WERI-Rb-1 (cell line): ENCODE measurements at regions not wholly inside any gene's neighbourhood (a gene's known extent, or its start where the extent isn't known, plus 50 kb on each side); places are given as distances from the start of the nearest gene placed in this dataset.

Experiments
- DNase-seq: peaks from one replicate; pipeline ENCODE4 v3.0.0-alpha.2; 2020
- H3K27ac ChIP-seq: fragments of 250-450 bp; sonication (Bioruptor Pico); 2 replicates; pipeline ENCODE4 v1.5.1; 2020; ENCODE audit warnings: mild to moderate bottlenecking, moderate library complexity
- H3K27me3 ChIP-seq: fragments of 250-450 bp; sonication (Bioruptor Pico); 2 replicates; pipeline ENCODE4 v1.5.1; 2021; ENCODE audit warnings: mild to moderate bottlenecking, low read depth, moderate library complexity; ENCODE audit not compliant: insufficient read depth, severe bottlenecking
- H3K36me3 ChIP-seq: fragments of 250-450 bp; sonication (Bioruptor Pico); 2 replicates; pipeline ENCODE4 v1.5.1; 2020; ENCODE audit warnings: mild to moderate bottlenecking, moderate library complexity
- H3K4me3 ChIP-seq: 2 replicates; pipeline ENCODE4 v1.5.1; 2011; ENCODE audit warnings: low read depth, mild to moderate bottlenecking, control low read depth, low read length
- H3K9me3 ChIP-seq: fragments of 250-450 bp; sonication (Bioruptor Pico); 2 replicates; pipeline ENCODE4 v1.5.1; 2021; ENCODE audit warnings: mild to moderate bottlenecking, moderate library complexity; ENCODE audit not compliant: severe bottlenecking
- TF ChIP-seq, protein P1 (sequence below): IDR thresholded peaks from 2 replicates; pipeline ENCODE4 v1.5.1; 2011; ENCODE audit warnings: low read depth, mild to moderate bottlenecking, control low read depth, inconsistent platforms, low read length

DNA sequence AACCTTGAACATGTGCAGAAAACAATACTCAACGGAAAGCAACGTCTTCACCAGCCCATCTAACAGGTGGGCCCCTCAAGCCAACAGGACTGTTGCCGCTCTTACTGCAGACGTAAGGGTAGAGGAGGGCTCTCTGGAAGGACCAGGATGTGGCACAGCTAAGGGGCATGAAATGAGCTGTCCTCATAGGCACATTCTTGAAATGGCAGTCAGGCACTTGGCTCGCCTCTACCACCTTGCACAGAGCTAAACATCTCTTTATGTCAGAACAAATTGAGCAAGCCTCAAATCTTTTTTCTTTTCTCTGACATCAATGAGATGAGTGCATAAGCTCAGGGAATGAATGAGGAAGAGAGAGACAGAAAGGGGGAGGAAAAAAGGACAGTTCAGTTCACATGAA, 86.4 kb upstream of the ESRRG start:
- no peak overlapping the region for H3K4me3 ChIP-seq
- TF ChIP-seq, protein P1, sequence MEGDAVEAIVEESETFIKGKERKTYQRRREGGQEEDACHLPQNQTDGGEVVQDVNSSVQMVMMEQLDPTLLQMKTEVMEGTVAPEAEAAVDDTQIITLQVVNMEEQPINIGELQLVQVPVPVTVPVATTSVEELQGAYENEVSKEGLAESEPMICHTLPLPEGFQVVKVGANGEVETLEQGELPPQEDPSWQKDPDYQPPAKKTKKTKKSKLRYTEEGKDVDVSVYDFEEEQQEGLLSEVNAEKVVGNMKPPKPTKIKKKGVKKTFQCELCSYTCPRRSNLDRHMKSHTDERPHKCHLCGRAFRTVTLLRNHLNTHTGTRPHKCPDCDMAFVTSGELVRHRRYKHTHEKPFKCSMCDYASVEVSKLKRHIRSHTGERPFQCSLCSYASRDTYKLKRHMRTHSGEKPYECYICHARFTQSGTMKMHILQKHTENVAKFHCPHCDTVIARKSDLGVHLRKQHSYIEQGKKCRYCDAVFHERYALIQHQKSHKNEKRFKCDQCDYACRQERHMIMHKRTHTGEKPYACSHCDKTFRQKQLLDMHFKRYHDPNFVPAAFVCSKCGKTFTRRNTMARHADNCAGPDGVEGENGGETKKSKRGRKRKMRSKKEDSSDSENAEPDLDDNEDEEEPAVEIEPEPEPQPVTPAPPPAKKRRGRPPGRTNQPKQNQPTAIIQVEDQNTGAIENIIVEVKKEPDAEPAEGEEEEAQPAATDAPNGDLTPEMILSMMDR = no peak
- no peaks in the 10 kb centered on the region for H3K36me3 ChIP-seq
- no peak for DNase-seq
- no peak overlapping the region for H3K27ac ChIP-seq
- H3K27me3 ChIP-seq = no peaks in the 10 kb centered on the region
- no peaks in the 10 kb centered on the region for H3K9me3 ChIP-seq

DNA sequence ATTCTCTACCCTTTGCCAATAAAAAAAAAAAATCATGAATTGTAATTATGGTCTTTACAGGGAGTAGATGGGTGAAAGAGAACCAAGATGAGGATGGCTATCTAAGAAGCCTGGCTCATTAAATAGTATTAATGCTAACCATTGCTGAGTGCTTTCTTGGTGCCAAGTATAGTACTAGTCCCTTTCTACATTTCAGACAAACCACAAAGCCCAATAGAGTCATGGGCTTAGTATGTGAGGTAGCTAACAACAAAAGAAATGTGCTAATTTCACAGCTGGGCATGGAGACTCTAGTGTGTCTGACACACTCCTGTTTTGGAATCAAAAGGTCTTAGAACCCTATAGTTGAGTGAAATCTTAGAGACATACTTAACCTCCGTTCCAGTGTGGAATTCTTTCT, 84.5 kb upstream of the ESRRG start:
- Histone ChIP-seq H3K36me3 (no peaks in the 10 kb centered on the region), H3K27ac (no peak overlapping the region), H3K4me3 (no peak overlapping the region), H3K9me3 (no peaks in the 10 kb centered on the region), H3K27me3 (no peaks in the 10 kb centered on the region)
- TF ChIP-seq, protein P1 = no peak
- DNase-seq = no peak

DNA sequence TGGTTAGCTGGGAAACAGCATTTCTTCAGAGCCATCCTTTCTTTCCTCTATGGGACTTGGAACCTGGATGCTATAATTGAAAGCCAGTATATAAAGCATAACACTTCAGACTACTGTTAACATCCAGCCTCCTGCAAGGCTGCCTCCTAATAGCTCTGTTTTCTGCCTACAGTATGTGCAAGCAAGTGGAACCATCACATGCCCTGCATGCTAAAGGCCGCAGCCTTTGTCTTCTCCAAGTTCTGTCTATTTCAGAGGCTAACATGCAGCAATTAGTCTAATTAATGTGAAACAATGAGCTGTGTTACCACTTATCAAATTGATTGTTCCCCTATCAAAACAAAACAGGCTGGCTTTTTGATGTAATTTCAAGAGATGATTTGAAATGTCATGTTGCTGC, 82.7 kb upstream of the ESRRG start:
- no peak overlapping the region for H3K27ac ChIP-seq
- no peak for DNase-seq
- TF ChIP-seq, protein P1 = no peak

DNA sequence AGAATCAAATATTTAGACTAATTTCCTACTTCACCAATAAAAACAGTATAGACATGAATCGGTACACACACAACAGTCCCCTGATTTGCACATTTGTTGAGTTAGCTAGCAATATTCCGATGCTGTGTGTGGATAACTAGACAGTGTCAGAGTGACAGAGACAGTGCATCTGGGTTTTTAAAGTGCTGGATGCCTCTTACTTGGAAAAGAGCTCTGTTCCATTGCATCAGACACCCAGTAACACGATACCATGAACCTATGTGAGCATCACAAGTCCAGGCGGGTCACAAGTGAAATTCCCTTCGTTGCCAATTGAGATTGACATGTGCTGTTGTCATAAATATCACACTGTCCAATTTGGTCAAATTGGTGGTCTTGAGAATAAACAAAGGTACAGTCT, 82.0 kb upstream of the ESRRG start:
- Histone ChIP-seq H3K4me3 (no peak overlapping the region), H3K27ac (no peak overlapping the region), H3K36me3 (no peaks in the 10 kb centered on the region), H3K9me3 (no peaks in the 10 kb centered on the region), H3K27me3 (no peaks in the 10 kb centered on the region)
- no peak for DNase-seq
- TF ChIP-seq, protein P1 = no peak

More for the DNA sequence above, 82.7 kb upstream of the ESRRG start:
- H3K9me3 ChIP-seq = no peaks in the 10 kb centered on the region
- H3K36me3 ChIP-seq = no peaks in the 10 kb centered on the region
- H3K27me3 ChIP-seq = no peaks in the 10 kb centered on the region
- H3K4me3 ChIP-seq = no peak overlapping the region

DNA sequence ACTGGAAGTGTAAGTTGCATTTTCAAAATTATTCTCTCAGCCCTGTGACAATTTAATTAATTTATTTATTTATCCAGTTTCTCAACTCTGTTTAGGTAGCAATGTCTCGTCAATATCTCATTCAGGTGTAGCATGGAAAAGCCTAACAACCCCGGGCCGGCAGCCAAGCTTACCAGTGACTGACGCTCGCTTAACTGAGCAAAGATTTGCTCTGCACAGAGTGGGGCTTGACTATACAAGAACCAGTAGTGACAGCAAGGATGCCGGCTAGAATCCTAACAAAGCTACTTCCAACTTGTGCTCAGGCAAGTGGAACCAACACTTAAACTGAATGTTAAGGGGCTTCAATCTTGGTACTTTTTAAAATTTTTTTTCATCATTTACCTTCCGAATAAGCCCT, 80.9 kb upstream of the ESRRG start:
- H3K9me3 ChIP-seq = no peaks in the 10 kb centered on the region
- H3K27me3 ChIP-seq = no peaks in the 10 kb centered on the region
- H3K4me3 ChIP-seq = no peak overlapping the region
- H3K27ac ChIP-seq = no peak overlapping the region
- no peaks in the 10 kb centered on the region for H3K36me3 ChIP-seq
- peak; percentile 30 for DNase-seq
- TF ChIP-seq, protein P1 = no peak

DNA sequence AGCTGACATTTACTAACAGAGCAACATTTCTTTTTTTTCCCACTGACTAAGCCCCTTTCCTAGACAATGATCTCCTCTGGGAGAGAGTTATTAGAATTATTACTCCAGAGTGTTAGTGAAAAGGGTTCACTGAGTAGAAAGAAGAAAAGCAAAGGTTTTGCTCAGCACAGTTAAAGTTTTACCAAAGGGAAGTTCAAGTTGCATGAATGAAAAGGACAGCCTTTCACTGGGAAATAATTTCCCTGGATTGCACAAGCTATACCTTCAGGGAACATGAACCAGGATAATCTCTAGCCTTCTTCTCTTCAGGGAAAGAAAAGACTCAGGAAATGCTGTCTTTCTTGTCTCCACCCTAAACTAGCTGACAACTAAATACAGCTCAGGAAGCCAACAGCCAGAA, 71.4 kb upstream of the ESRRG start:
- Histone ChIP-seq H3K4me3 (no peak overlapping the region), H3K36me3 (no peaks in the 10 kb centered on the region), H3K27ac (no peak overlapping the region), H3K9me3 (no peaks in the 10 kb centered on the region), H3K27me3 (no peaks in the 10 kb centered on the region)
- TF ChIP-seq, protein P1 = no peak
- DNase-seq = no peak
